Breast epithelium (tissue), 4 donors: ENCODE measurements at regions not wholly inside any gene's neighbourhood (a gene's known extent, or its start where the extent isn't known, plus 50 kb on each side); places are given as distances from the start of the nearest gene placed in this dataset.

Experiments
- DNase-seq, 2 donors: peaks; one replicate each; pipeline ENCODE4 v3.0.0-alpha.2; 2019; ENCODE audit warnings: low spot score in 2 of 2
- H3K27ac ChIP-seq, 2 donors: fragments of 200-600 bp; sonication (generic) in 1 of 2; one replicate each; pipeline ENCODE4 v1.5.1; 2016 to 2019; ENCODE audit warnings: mild to moderate bottlenecking in 1 of 2
- H3K27me3 ChIP-seq, 2 donors: fragments of 200-600 bp; sonication (generic) in 1 of 2; one replicate each; pipeline versions ENCODE4 v1.5.1 to v1.6.0; 2017 to 2019; ENCODE audit warnings: control low read depth in 1 of 2, mild to moderate bottlenecking in 1 of 2
- H3K36me3 ChIP-seq: fragments of 200-600 bp; one replicate; pipeline ENCODE4 v1.5.1; 2019
- H3K4me1 ChIP-seq, 2 donors: fragments of 200-600 bp; sonication (generic); one replicate each; pipeline ENCODE4 v1.5.1; 2016 to 2019; ENCODE audit warnings: control low read depth in 1 of 2
- H3K4me3 ChIP-seq, 3 donors: fragments of 200-600 bp; sonication (generic); 1 replicate in 2 of 3; 2 replicates in 1 of 3; pipeline ENCODE4 v1.5.1; 2016 to 2019; ENCODE audit warnings: mild to moderate bottlenecking in 3 of 3, moderate library complexity in 2 of 3
- H3K9me3 ChIP-seq, 2 donors: fragments of 200-600 bp; sonication (generic) in 1 of 2; one replicate each; pipeline ENCODE4 v1.5.1; 2016 to 2019; ENCODE audit warnings: control low read depth in 1 of 2
- CTCF ChIP-seq, 3 donors: fragments of 450-650 bp; IDR thresholded peaks; one replicate each; pipeline ENCODE4 v1.5.1; 2016 to 2017; ENCODE audit warnings: antibody characterized with exemption in 3 of 3, mild to moderate bottlenecking in 3 of 3, moderate library complexity in 3 of 3
- POLR2A ChIP-seq: fragments of 450-650 bp; IDR thresholded peaks from one replicate; pipeline ENCODE4 v1.6.1; 2016; ENCODE audit warnings: antibody characterized with exemption, mild to moderate bottlenecking, moderate library complexity
- POLR2AphosphoS5 ChIP-seq, 3 donors: sonication (generic); formaldehyde crosslinking; IDR thresholded peaks; one replicate each; pipeline ENCODE4 v1.6.1; 2017; ENCODE audit warnings: antibody characterized with exemption in 3 of 3
- intact Hi-C: fragments of 100-400 bp; cut with DNase I; formaldehyde crosslinking; loops from one replicate; pipeline ENCODE4 v1.15.1; 2023; ENCODE audit warnings: low total_unique reads

- H3K4me3 ChIP-seq = no peak overlapping the region
- no peaks in the 10 kb centered on the region for H3K4me1 ChIP-seq
- intact Hi-C loops = no loop called here
- DNase-seq = no peak
- no peak overlapping the region for H3K27ac ChIP-seq
- H3K9me3 ChIP-seq = no peaks in the 10 kb centered on the region
- H3K36me3 ChIP-seq = no peaks in the 10 kb centered on the region
- no peak for TF ChIP-seq POLR2A
- no peak for TF ChIP-seq POLR2AphosphoS5 (IDR thresholded peaks at IDR 0.05)
- no peak for TF ChIP-seq CTCF (IDR thresholded peaks at IDR 0.05)
- H3K27me3 ChIP-seq = no peaks in the 10 kb centered on the region
Measured at GRCh38 chr14:82779301-82779700, 1245.6 kb upstream of the SEL1L start.

DNA sequence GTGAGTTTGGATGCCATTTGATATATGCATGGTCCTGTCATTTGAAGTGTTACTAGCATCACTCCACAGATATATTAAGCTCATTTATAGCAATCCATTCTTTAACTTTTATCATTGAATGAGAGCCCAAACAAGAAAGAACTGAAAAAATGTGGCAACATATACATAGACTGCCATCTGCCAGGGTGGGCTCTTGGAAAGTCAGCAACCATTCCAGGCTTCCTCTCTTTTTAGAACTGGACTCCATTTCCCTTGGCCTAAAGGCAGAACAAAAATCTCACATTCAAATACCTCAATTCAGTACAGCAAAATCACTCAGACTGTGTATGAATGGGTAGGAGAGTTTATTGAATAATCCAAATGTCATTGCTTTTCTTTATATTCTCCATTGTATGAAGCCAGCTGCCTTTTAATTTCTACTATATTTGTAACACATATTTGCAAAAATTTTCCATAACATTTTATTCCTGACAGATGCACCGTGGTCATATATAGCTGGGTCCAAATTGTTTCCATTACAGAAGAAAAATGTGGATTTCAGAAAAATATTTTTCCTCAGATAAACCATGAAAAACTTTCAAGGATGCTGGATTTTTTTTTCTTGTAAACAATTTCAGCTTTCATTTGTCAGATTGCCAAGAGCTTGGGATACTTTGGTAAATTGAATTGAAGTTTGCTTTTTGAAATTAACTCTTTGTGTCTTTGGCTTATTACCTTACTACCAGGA, 1252.3 kb upstream of the SEL1L start:
- no peak for DNase-seq
- Histone ChIP-seq H3K36me3 (no peaks in the 10 kb centered on the region), H3K27me3 (no peaks in the 10 kb centered on the region), H3K4me3 (no peak overlapping the region), H3K27ac (no peak overlapping the region), H3K4me1 (no peaks in the 10 kb centered on the region), H3K9me3 (no peaks in the 10 kb centered on the region)
- intact Hi-C loops = no loop called here
- TF ChIP-seq POLR2A (no peak), CTCF (IDR thresholded peaks at IDR 0.05) (no peak), POLR2AphosphoS5 (IDR thresholded peaks at IDR 0.05) (no peak)

GRCh38 chr14:82786483-82786880, 1252.8 kb upstream of the SEL1L start:
- Histone ChIP-seq H3K4me1 (no peaks in the 10 kb centered on the region), H3K27ac (no peak overlapping the region), H3K4me3 (no peak overlapping the region), H3K9me3 (no peaks in the 10 kb centered on the region), H3K27me3 (no peaks in the 10 kb centered on the region), H3K36me3 (no peaks in the 10 kb centered on the region)
- no peak for TF ChIP-seq POLR2A
- no peak for TF ChIP-seq CTCF (IDR thresholded peaks at IDR 0.05)
- TF ChIP-seq POLR2AphosphoS5 (IDR thresholded peaks at IDR 0.05) = no peak
- intact Hi-C loops = no loop called here
- DNase-seq = no peak

- no peaks in the 10 kb centered on the region for H3K27me3 ChIP-seq
- no peaks in the 10 kb centered on the region for H3K36me3 ChIP-seq
- no peak for DNase-seq
- intact Hi-C loops = loop anchor here (2.0 kb wide), 1 partner anchor 41 kb away; no protein-coding TSS in a partner anchor
- no peaks in the 10 kb centered on the region for H3K4me1 ChIP-seq
- H3K9me3 ChIP-seq = no peaks in the 10 kb centered on the region
- H3K4me3 ChIP-seq = no peak overlapping the region
- no peak overlapping the region for H3K27ac ChIP-seq
- no peak for TF ChIP-seq POLR2AphosphoS5 (IDR thresholded peaks at IDR 0.05)
- no peak for TF ChIP-seq CTCF (IDR thresholded peaks at IDR 0.05)
- TF ChIP-seq POLR2A = no peak
Measured at GRCh38 chr14:82796086-82796485, 1262.4 kb upstream of the SEL1L start.

GRCh38 chr14:82798276-82798675, 1264.6 kb upstream of the SEL1L start:
- Histone ChIP-seq H3K27ac (no peak overlapping the region), H3K9me3 (no peaks in the 10 kb centered on the region), H3K4me3 (no peak overlapping the region), H3K4me1 (no peaks in the 10 kb centered on the region), H3K36me3 (no peaks in the 10 kb centered on the region), H3K27me3 (no peaks in the 10 kb centered on the region)
- intact Hi-C loops = no loop called here
- DNase-seq = no peak
- TF ChIP-seq POLR2AphosphoS5 (IDR thresholded peaks at IDR 0.05) (no peak), CTCF (IDR thresholded peaks at IDR 0.05) (no peak), POLR2A (no peak)
